T47D (cell line): ENCODE measurements at regions not wholly inside any gene's neighbourhood (a gene's known extent, or its start where the extent isn't known, plus 50 kb on each side); places are given as distances from the start of the nearest gene placed in this dataset.

Experiments
- DNase-seq, 2 experiments: peaks; one replicate each; pipeline versions ENCODE4 v3.0.0 to v3.0.0-alpha.2; 2011 to 2012; ENCODE audit warnings: low read depth in 1 of 2, low spot score in 1 of 2
- JUND ChIP-seq: IDR thresholded peaks from 2 replicates; pipeline ENCODE4 v1.6.1; 2012; ENCODE audit warnings: low read depth
- in situ Hi-C: cut with HindIII; loops from 2 replicates; pipeline ENCODE4 v1.10.0; 2016; ENCODE audit warnings: low sequenced_read_pairs, low pct_unique_long_range_greater_than_20kb

- no peak for DNase-seq
- TF ChIP-seq JUND: no peak
- in situ Hi-C loops: no loop called here
These were observed 59.5 kb upstream of the RGS2 start for GRCh38 chr1:192749349-192749748.

GRCh38 chr1:192751260-192751659 is 57.6 kb upstream of the RGS2 start:
- in situ Hi-C loops: no loop called here
- DNase-seq: no peak
- TF ChIP-seq JUND: no peak

GRCh38 chr1:192756314-192756713 is 52.5 kb upstream of the RGS2 start:
- DNase-seq: peak in 1 of 2 experiments; percentile 27
- in situ Hi-C loops: no loop called here
- no peak for TF ChIP-seq JUND

- no peak for TF ChIP-seq JUND
- no peak for DNase-seq
- in situ Hi-C loops: no loop called here
These were observed 52.0 kb upstream of the RGS2 start for GRCh38 chr1:192756847-192757246.

GRCh38 chr1:192758492-192758891 is 50.3 kb upstream of the RGS2 start:
- DNase-seq: no peak
- in situ Hi-C loops: no loop called here
- TF ChIP-seq JUND: no peak
